ENCODE measurements at regions not wholly inside any gene's neighbourhood (a gene's known extent, or its start where the extent isn't known, plus 50 kb on each side); places are given as distances from the start of the nearest gene placed in this dataset.

DNA sequence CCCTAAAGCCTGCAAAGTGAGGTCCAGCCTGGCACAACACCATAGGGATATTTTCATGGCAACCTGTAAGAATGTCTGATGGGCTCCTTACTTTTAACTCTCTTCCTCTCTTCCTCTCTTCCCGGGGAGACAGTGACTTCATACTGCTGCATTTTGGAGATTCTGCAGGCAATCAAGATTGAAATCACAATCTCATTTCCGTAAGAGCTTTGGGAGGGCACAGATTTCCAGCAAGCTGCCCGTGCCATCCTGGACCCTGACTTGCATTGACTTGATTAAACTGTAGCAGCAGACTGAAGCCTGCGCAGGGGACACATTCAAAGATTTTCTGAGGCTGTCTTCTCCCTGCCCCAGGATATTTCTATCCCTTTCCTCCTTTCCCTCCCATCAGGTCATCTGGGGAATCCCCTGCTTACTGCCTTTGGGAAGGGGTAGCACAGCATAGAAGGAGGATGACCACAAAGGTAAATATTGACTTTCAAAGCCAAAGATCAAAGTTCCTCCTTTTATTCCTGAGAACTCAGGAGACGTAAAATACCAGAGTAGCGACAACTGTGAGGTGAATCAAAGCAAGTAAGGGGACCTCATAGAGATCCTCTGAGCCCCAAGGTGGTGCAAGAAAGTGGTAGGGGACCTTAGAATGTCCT is 504.0 kb upstream of the ARID1B start:
- Histone ChIP-seq H4K91ac (ENCODE audit: insufficient read depth, low read depth, low read length) (no peak overlapping the region), H3K18ac (ENCODE audit: low read depth, low read length) (no peak overlapping the region), H3K9ac (ENCODE audit: low read depth, low read length) (no peak overlapping the region), H3K27me3 (ENCODE audit: control insufficient read depth, insufficient read depth, low read length) (peaks cover 2% of the 10 kb centered on the region; the same call in 1 of the 2 replicates), H2BK15ac (ENCODE audit: low read depth, low read length) (no peak overlapping the region), H2BK5ac (ENCODE audit: low read depth, low read length, poor library complexity, severe bottlenecking) (no peak overlapping the region), H3K14ac (replicated peaks; ENCODE audit: low read depth, low read length) (no peak overlapping the region), H4K8ac (ENCODE audit: low read depth in 2 of 2, low read length in 2 of 2) (no peak overlapping the region), H3K4me3 (ENCODE audit: insufficient read depth, low read depth, low read length) (no peak overlapping the region), H4K20me1 (ENCODE audit: insufficient read depth, low read length) (no peaks in the 10 kb centered on the region), H2AK9ac (replicated peaks; ENCODE audit: low read depth, low read length, poor library complexity) (no peak overlapping the region), H3K4ac (ENCODE audit: low read depth, low read length) (no peak overlapping the region), H3K4me1 (ENCODE audit: control insufficient read depth, insufficient read depth, low read length) (no peaks in the 10 kb centered on the region), H3K9me3 (ENCODE audit: control insufficient read depth, insufficient read depth, low read length) (no peaks in the 10 kb centered on the region), H3K23ac (ENCODE audit: low read depth, low read length) (no peak overlapping the region), H3K27ac (ENCODE audit: insufficient read depth, low read length) (no peak overlapping the region), H3K36me3 (ENCODE audit: control insufficient read depth, insufficient read depth, low read length) (no peaks in the 10 kb centered on the region), H4K5ac (ENCODE audit: low read depth, low read length) (no peak overlapping the region), H3K4me2 (ENCODE audit: low read depth, low read length) (no peak overlapping the region), H2AFZ (replicated peaks; ENCODE audit: low read length, poor library complexity) (no peak overlapping the region), H3K9me1 (ENCODE audit: insufficient read depth, low read length) (no peaks in the 10 kb centered on the region), H2AK5ac (ENCODE audit: low read depth, low read length) (no peak overlapping the region), H3K56ac (ENCODE audit: extremely low read depth, insufficient read depth, low read length) (no peak overlapping the region), H2BK120ac (ENCODE audit: low read depth, low read length) (no peak overlapping the region), H3K79me1 (ENCODE audit: low read depth in 1 of 2, low read length in 2 of 2) (no peaks in the 10 kb centered on the region), H2BK20ac (ENCODE audit: low read depth, low read length) (no peak overlapping the region)
- ATAC-seq (ENCODE audit: low read depth) = no peak
- TF ChIP-seq, protein P1, sequence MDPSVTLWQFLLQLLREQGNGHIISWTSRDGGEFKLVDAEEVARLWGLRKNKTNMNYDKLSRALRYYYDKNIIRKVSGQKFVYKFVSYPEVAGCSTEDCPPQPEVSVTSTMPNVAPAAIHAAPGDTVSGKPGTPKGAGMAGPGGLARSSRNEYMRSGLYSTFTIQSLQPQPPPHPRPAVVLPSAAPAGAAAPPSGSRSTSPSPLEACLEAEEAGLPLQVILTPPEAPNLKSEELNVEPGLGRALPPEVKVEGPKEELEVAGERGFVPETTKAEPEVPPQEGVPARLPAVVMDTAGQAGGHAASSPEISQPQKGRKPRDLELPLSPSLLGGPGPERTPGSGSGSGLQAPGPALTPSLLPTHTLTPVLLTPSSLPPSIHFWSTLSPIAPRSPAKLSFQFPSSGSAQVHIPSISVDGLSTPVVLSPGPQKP (IDR thresholded peaks at IDR 0.05; ENCODE audit: borderline replicate concordance, low read depth, low read length) = no peak
- TF ChIP-seq POLR2A (IDR thresholded peaks at IDR 0.05; ENCODE audit: low read depth, low read length) (no peak), MAFK (IDR thresholded peaks at IDR 0.05; ENCODE audit: low read depth, low read length) (no peak)
- TF ChIP-seq, protein P2, sequence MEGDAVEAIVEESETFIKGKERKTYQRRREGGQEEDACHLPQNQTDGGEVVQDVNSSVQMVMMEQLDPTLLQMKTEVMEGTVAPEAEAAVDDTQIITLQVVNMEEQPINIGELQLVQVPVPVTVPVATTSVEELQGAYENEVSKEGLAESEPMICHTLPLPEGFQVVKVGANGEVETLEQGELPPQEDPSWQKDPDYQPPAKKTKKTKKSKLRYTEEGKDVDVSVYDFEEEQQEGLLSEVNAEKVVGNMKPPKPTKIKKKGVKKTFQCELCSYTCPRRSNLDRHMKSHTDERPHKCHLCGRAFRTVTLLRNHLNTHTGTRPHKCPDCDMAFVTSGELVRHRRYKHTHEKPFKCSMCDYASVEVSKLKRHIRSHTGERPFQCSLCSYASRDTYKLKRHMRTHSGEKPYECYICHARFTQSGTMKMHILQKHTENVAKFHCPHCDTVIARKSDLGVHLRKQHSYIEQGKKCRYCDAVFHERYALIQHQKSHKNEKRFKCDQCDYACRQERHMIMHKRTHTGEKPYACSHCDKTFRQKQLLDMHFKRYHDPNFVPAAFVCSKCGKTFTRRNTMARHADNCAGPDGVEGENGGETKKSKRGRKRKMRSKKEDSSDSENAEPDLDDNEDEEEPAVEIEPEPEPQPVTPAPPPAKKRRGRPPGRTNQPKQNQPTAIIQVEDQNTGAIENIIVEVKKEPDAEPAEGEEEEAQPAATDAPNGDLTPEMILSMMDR (conservative IDR thresholded peaks at IDR 0.05; ENCODE audit: low read depth, low read length) = no peak
- WGBS, 2 experiments (ENCODE audit: extremely low coverage in 2 of 2, insufficient read length in 1 of 2) = 67% methylated on average over 2 of the region's 6 CpGs; no CpG with 5 or more reads in 1 of the 2 experiments
- no peak for DNase-seq
- no TSS peak for BruUV-seq (replicated peaks)
- CTCF ChIA-PET = no interaction called here
- intact Hi-C loops (cut with micrococcal nuclease) = no loop called here
- dilution Hi-C loops (cut with HindIII; ENCODE audit: low sequenced_read_pairs, unreplicated experiment) = no loop called here
- POLR2A ChIA-PET (ENCODE audit: unreplicated experiment) = no interaction called here
- in situ Hi-C loops (cut with MboI; ENCODE audit: low sequenced_read_pairs) = no loop called here
